Heart left ventricle (tissue), 16 donors: ENCODE measurements at regions not wholly inside any gene's neighbourhood (a gene's known extent, or its start where the extent isn't known, plus 50 kb on each side); places are given as distances from the start of the nearest gene placed in this dataset.

Experiments used
- ATAC-seq, 4 donors: fragments of 200-7000 bp; cut with Tn5 transposase; one replicate each; pipeline ENCODE4 v1.9.1; 2020 to 2022; ENCODE audit warnings: moderate library complexity in 4 of 4, mild to moderate bottlenecking in 3 of 4, moderate number of reproducible peaks in 1 of 4
- DNase-seq, 5 donors: peaks; one replicate each; pipeline ENCODE4 v3.0.0-alpha.2; 2020
- H3K27ac ChIP-seq, 12 donors: fragments of 200-600 bp; sonication (generic) in 4 of 12; one replicate each; pipeline versions ENCODE4 v1.5.0 to v1.8.0; 2016 to 2022; ENCODE audit warnings: mild to moderate bottlenecking in 2 of 12
- H3K27me3 ChIP-seq, 9 donors: fragments of 200-600 bp; sonication (generic) in 2 of 9; one replicate each; pipeline versions ENCODE4 v1.5.1 to v1.8.0; 2016 to 2022; ENCODE audit warnings: mild to moderate bottlenecking in 3 of 9
- H3K36me3 ChIP-seq, 9 donors: fragments of 200-600 bp; sonication (generic) in 2 of 9; one replicate each; pipeline versions ENCODE4 v1.5.0 to v1.8.0; 2018 to 2022; ENCODE audit warnings: mild to moderate bottlenecking in 2 of 9
- H3K4me1 ChIP-seq, 12 donors: fragments of 200-600 bp; sonication (generic) in 4 of 12; one replicate each; pipeline versions ENCODE4 v1.5.0 to v1.8.0; 2016 to 2022; ENCODE audit warnings: mild to moderate bottlenecking in 3 of 12
- H3K4me3 ChIP-seq, 12 donors: fragments of 200-600 bp; sonication (generic) in 4 of 12; one replicate each; pipeline versions ENCODE4 v1.5.0 to v1.8.0; 2017 to 2022; ENCODE audit warnings: mild to moderate bottlenecking in 9 of 12, moderate library complexity in 4 of 12
- H3K9me3 ChIP-seq, 12 donors: fragments of 200-600 bp; sonication (generic) in 4 of 12; one replicate each; pipeline versions ENCODE4 v1.5.0 to v1.8.0; 2016 to 2022; ENCODE audit warnings: mild to moderate bottlenecking in 1 of 12
- CTCF ChIP-seq, 12 donors: fragments of 200-600 bp; sonication (generic) in 4 of 12; IDR thresholded peaks; one replicate each; pipeline versions ENCODE4 v1.5.0 to v1.8.0; 2018 to 2022; ENCODE audit warnings: antibody characterized with exemption in 12 of 12, mild to moderate bottlenecking in 5 of 12
- POLR2A ChIP-seq, 2 donors: fragments of 450-650 bp; IDR thresholded peaks; one replicate each; pipeline ENCODE4 v1.6.1; 2017; ENCODE audit warnings: antibody characterized with exemption in 2 of 2, mild to moderate bottlenecking in 2 of 2, moderate library complexity in 2 of 2
- WGBS, 4 donors: extraction: QIAGEN DNeasy Blood & Tissue Kit in 2 of 4; methylation state at CpG; one replicate each; pipeline versions ENCODE4 v1.1.5 to v1.1.7; 2013 to 2018; 5-methylcytosine and 5-hydroxymethylcytosine counted together
- intact Hi-C, 10 donors: fragments of 100-400 bp; cut with DNase I; formaldehyde crosslinking; loops; one replicate each; pipeline versions ENCODE4 v1.11.1 to v1.14.2; 2022
- donor health status: ischemic (EF 13 %, LVEDD 7.1; RV severe dilation, severe dysfunction).
- donor health status: healthy with polysubstance abuse.
- donor health status: DM: no; HTN: yes; CAD: no.
- donor health status: DM: no; HTN: no; CAD: no.
- donor health status: ischemic (EF 25% LVEDD 6.9; RV normal size, moderate dysfunction).
- donor health status: ischemic (EF 25% LVEDD 5.7; RV mildly dilated, moderate dysfunction).
- donor health status: healthy.
- donor health status: DM: yes; HTN: yes; CAD: no.
- donor health status: ischemic (EF 35%, LVEDD 5.7; RV mildly dilated, moderate dysfunction).
- donor health status: nonischemic (EF 11% LVEDD 7.7; RV severe dilation, severe dysfunction).
- donor health status: DM: yes; HTN: yes; CAD: no.
- donor health status: PGD.
- donor health status: ischemic (EF 29% LVEDD 5.4; RV normal size, mild dysfunction).
- donor health status: nonischemic (EF 23%, LVEDD 6.1; RV moderate dilation, normal function).

GRCh38 chr12:124658806-124659402 lies 91.5 kb upstream of the NCOR2 start:
- TF ChIP-seq CTCF (IDR thresholded peaks at IDR 0.05), result no peak
- TF ChIP-seq POLR2A (IDR thresholded peaks at IDR 0.05), result no peak
- Histone ChIP-seq H3K27ac (no peak overlapping the region), H3K4me3 (no peak overlapping the region), H3K9me3 (no peaks in the 10 kb centered on the region), H3K27me3 (no peaks in the 10 kb centered on the region), H3K36me3 (no peaks in the 10 kb centered on the region), H3K4me1 (peaks cover 0 to 46% (median 29%) of the 10 kb centered on the region in 12 donors)
- DNase-seq (no peak), ATAC-seq (no peak)
- intact Hi-C loops, result loop anchor here in 2 of 10 donors (10.0 kb wide), 2 partner anchors 74 to 106 kb away; no protein-coding TSS in a partner anchor
- whole genome bisulfite sequencing, 4 donors, result 91 to 99% (median 95%) methylated on average over 8 of the region's 8 CpGs

- Histone ChIP-seq H3K27me3 (no peaks in the 10 kb centered on the region), H3K36me3 (no peaks in the 10 kb centered on the region), H3K9me3 (no peaks in the 10 kb centered on the region), H3K27ac (no peak overlapping the region), H3K4me3 (no peak overlapping the region), H3K4me1 (peaks cover 0 to 46% (median 30%) of the 10 kb centered on the region in 12 donors)
- intact Hi-C loops, result loop anchor here in 2 of 10 donors (10.0 kb wide), 2 partner anchors 74 to 106 kb away; no protein-coding TSS in a partner anchor
- WGBS, 4 donors, result 90 to 94% (median 93%) methylated on average over 4 of the region's 4 CpGs
- TF ChIP-seq POLR2A (IDR thresholded peaks at IDR 0.05) (no peak), CTCF (IDR thresholded peaks at IDR 0.05) (no peak)
- DNase-seq (no peak), ATAC-seq (no peak)
Observed at GRCh38 chr12:124658302-124658701, 90.9 kb upstream of the NCOR2 start.

GRCh38 chr12:124656947-124657434 lies 89.6 kb upstream of the NCOR2 start:
- TF ChIP-seq CTCF (IDR thresholded peaks at IDR 0.05) (no peak), POLR2A (IDR thresholded peaks at IDR 0.05) (no peak)
- WGBS, 4 donors, result 69 to 79% (median 75%) methylated on average over 8 of the region's 8 CpGs
- intact Hi-C loops, result loop anchor here in 2 of 10 donors (10.0 kb wide), 2 partner anchors 72 to 108 kb away; no protein-coding TSS in a partner anchor
- peaks cover 3 to 53% (median 38%) of the 10 kb centered on the region in 12 donors for H3K4me1 ChIP-seq
- peak overlapping the region in 4 of 12 donors; percentile 79 to 92 (median 86) for H3K27ac ChIP-seq
- no peaks in the 10 kb centered on the region for H3K36me3 ChIP-seq
- H3K9me3 ChIP-seq, result no peaks in the 10 kb centered on the region
- no peak for ATAC-seq
- H3K27me3 ChIP-seq, result no peaks in the 10 kb centered on the region
- H3K4me3 ChIP-seq, result no peak overlapping the region
- no peak for DNase-seq

GRCh38 chr12:124655698-124656516 lies 88.5 kb upstream of the NCOR2 start:
- H3K4me1 ChIP-seq, result peaks cover 3 to 64% (median 44%) of the 10 kb centered on the region in 12 donors
- intact Hi-C loops, result loop anchor here in 2 of 10 donors (10.0 kb wide), 2 partner anchors 71 to 109 kb away; no protein-coding TSS in a partner anchor
- WGBS, 4 donors, result 32 to 42% (median 39%) methylated on average over 12 to 20 of the region's 20 CpGs

More at GRCh38 chr12:124655698-124656516, 88.5 kb upstream of the NCOR2 start:
- Histone ChIP-seq H3K4me3 (peak overlapping the region in 8 of 12 donors; percentile 1 to 42 (median 24)), H3K9me3 (no peaks in the 10 kb centered on the region), H3K27me3 (no peaks in the 10 kb centered on the region), H3K36me3 (no peaks in the 10 kb centered on the region), H3K27ac (peak overlapping the region; percentile 43 to 92 (median 84))
- ATAC-seq (peak; percentile 70 to 81 (median 79)), DNase-seq (peak; percentile 87 to 91 (median 90))
- no peak for TF ChIP-seq CTCF (IDR thresholded peaks at IDR 0.05)
